GM12872 (cell line): ENCODE measurements at regions not wholly inside any gene's neighbourhood (a gene's known extent, or its start where the extent isn't known, plus 50 kb on each side); places are given as distances from the start of the nearest gene placed in this dataset.

Experiments
- CTCF ChIP-seq: IDR thresholded peaks from 3 replicates; pipeline ENCODE4 v1.5.1; 2011; ENCODE audit warnings: low read depth, mild to moderate bottlenecking, low read length, moderate library complexity; ENCODE audit not compliant: insufficient read depth

GRCh38 chr12:115118177-115118724, 434.3 kb upstream of the TBX3 start:
- TF ChIP-seq CTCF: no peak

- no peak for TF ChIP-seq CTCF
Observed at GRCh38 chr12:115114140-115114539, 430.2 kb upstream of the TBX3 start.

- no peak for TF ChIP-seq CTCF
Observed at GRCh38 chr12:115109863-115110262, 425.9 kb upstream of the TBX3 start.

GRCh38 chr12:115108129-115109100, 424.4 kb upstream of the TBX3 start:
- TF ChIP-seq CTCF: no peak

GRCh38 chr12:115103884-115104883, 420.2 kb upstream of the TBX3 start:
- TF ChIP-seq CTCF: no peak

- TF ChIP-seq CTCF: no peak
Observed at GRCh38 chr12:115102450-115102849, 418.5 kb upstream of the TBX3 start.

- no peak for TF ChIP-seq CTCF
Observed at GRCh38 chr12:115101520-115101919, 417.5 kb upstream of the TBX3 start.
